HEK293 (cell line): ENCODE measurements at regions not wholly inside any gene's neighbourhood (a gene's known extent, or its start where the extent isn't known, plus 50 kb on each side); places are given as distances from the start of the nearest gene placed in this dataset.

Experiments
- BCL11A ChIP-seq: fragments of 450-650 bp; formaldehyde crosslinking; IDR thresholded peaks from 2 replicates; pipeline ENCODE4 v1.5.1; 2016; ENCODE audit warnings: low read depth, missing biosample characterization, missing genetic modification characterization
- KLF16 ChIP-seq: fragments of 450-650 bp; formaldehyde crosslinking; IDR thresholded peaks from 2 replicates; pipeline ENCODE4 v1.5.1; 2017; ENCODE audit warnings: missing biosample characterization, missing genetic modification characterization
- YY1 ChIP-seq: fragments of 450-650 bp; formaldehyde crosslinking; IDR thresholded peaks from 2 replicates; pipeline ENCODE4 v1.5.1; 2018; ENCODE audit warnings: missing biosample characterization, missing genetic modification characterization
- ZNF391 ChIP-seq: fragments of 450-650 bp; formaldehyde crosslinking; IDR thresholded peaks from 2 replicates; pipeline ENCODE4 v1.5.1; 2016; ENCODE audit warnings: low read depth, missing biosample characterization, missing genetic modification characterization, borderline replicate concordance
- TF ChIP-seq, protein P1 (sequence below): fragments of 450-650 bp; formaldehyde crosslinking; IDR thresholded peaks from 2 replicates; pipeline ENCODE4 v1.5.1; 2017; ENCODE audit warnings: missing biosample characterization, missing genetic modification characterization
- TF ChIP-seq, protein P2 (sequence below): fragments of 450-650 bp; formaldehyde crosslinking; IDR thresholded peaks from 2 replicates; pipeline ENCODE4 v1.5.1; 2016; ENCODE audit warnings: missing biosample characterization, missing genetic modification characterization
- TF ChIP-seq, protein P3 (sequence below): fragments of 450-650 bp; formaldehyde crosslinking; IDR thresholded peaks from 2 replicates; pipeline ENCODE4 v1.5.1; 2017; ENCODE audit warnings: missing biosample characterization, missing genetic modification characterization

DNA sequence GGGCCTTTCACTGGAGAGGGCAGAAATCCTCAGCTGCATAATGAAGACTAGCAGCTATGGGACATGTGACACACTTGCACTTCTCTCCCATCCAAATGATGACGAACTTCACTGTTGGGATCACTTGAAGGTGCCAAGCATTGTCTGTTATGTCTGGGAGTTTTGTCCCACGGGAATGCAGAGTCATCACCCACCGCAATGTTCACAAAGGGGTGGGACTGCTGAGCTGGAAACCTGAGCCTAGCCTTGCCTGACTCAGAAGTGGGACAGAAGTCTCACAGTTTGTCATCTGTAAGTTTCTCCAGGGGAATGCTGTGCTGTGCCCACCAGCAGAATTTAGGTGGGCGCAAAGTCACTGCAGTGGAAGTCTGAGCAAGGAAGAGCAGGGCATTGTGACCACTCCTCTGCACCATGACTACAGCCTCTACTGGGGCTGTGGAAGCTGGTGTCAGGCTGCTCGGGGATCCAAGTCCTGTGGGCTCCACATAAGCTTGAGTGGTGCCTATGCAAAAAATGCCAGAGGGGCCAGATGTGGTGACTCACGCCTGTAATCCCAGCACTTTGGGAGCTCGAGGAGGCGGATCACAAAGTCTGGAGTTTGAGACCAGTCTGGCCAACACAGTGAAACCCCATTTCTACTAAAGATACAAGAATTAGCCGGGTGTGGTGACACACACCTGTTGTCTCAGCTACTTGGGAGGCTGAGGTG lies 472.0 kb upstream of the CNTNAP2 start:
- TF ChIP-seq, protein P1, sequence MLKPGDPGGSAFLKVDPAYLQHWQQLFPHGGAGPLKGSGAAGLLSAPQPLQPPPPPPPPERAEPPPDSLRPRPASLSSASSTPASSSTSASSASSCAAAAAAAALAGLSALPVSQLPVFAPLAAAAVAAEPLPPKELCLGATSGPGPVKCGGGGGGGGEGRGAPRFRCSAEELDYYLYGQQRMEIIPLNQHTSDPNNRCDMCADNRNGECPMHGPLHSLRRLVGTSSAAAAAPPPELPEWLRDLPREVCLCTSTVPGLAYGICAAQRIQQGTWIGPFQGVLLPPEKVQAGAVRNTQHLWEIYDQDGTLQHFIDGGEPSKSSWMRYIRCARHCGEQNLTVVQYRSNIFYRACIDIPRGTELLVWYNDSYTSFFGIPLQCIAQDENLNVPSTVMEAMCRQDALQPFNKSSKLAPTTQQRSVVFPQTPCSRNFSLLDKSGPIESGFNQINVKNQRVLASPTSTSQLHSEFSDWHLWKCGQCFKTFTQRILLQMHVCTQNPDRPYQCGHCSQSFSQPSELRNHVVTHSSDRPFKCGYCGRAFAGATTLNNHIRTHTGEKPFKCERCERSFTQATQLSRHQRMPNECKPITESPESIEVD, result no peak
- TF ChIP-seq, protein P2, sequence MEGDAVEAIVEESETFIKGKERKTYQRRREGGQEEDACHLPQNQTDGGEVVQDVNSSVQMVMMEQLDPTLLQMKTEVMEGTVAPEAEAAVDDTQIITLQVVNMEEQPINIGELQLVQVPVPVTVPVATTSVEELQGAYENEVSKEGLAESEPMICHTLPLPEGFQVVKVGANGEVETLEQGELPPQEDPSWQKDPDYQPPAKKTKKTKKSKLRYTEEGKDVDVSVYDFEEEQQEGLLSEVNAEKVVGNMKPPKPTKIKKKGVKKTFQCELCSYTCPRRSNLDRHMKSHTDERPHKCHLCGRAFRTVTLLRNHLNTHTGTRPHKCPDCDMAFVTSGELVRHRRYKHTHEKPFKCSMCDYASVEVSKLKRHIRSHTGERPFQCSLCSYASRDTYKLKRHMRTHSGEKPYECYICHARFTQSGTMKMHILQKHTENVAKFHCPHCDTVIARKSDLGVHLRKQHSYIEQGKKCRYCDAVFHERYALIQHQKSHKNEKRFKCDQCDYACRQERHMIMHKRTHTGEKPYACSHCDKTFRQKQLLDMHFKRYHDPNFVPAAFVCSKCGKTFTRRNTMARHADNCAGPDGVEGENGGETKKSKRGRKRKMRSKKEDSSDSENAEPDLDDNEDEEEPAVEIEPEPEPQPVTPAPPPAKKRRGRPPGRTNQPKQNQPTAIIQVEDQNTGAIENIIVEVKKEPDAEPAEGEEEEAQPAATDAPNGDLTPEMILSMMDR (tag by site-specific recombination), result no peak
- TF ChIP-seq YY1 (no peak), ZNF391 (tag by site-specific recombination) (no peak), BCL11A (tag by site-specific recombination) (no peak), KLF16 (tag by site-specific recombination) (no peak)
- TF ChIP-seq, protein P3, sequence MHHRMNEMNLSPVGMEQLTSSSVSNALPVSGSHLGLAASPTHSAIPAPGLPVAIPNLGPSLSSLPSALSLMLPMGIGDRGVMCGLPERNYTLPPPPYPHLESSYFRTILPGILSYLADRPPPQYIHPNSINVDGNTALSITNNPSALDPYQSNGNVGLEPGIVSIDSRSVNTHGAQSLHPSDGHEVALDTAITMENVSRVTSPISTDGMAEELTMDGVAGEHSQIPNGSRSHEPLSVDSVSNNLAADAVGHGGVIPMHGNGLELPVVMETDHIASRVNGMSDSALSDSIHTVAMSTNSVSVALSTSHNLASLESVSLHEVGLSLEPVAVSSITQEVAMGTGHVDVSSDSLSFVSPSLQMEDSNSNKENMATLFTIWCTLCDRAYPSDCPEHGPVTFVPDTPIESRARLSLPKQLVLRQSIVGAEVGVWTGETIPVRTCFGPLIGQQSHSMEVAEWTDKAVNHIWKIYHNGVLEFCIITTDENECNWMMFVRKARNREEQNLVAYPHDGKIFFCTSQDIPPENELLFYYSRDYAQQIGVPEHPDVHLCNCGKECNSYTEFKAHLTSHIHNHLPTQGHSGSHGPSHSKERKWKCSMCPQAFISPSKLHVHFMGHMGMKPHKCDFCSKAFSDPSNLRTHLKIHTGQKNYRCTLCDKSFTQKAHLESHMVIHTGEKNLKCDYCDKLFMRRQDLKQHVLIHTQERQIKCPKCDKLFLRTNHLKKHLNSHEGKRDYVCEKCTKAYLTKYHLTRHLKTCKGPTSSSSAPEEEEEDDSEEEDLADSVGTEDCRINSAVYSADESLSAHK (tag by site-specific recombination), result no peak
